IMR-90 (cell line): ENCODE measurements at regions not wholly inside any gene's neighbourhood (a gene's known extent, or its start where the extent isn't known, plus 50 kb on each side); places are given as distances from the start of the nearest gene placed in this dataset.

Experiments used
- BHLHE40 ChIP-seq: fragments of 150-350 bp; IDR thresholded peaks from 2 replicates; pipeline ENCODE4 v1.6.1; 2016; ENCODE audit warnings: mild to moderate bottlenecking, low read depth, low read length
- CEBPB ChIP-seq: IDR thresholded peaks from 2 replicates; pipeline ENCODE4 v1.6.1; 2012; ENCODE audit warnings: low read depth, low read length, improper control_type of control experiment
- CTCF ChIP-seq: conservative IDR thresholded peaks from 2 replicates; pipeline ENCODE4 v1.5.1; 2012; ENCODE audit warnings: mild to moderate bottlenecking, low read depth, low read length, improper control_type of control experiment
- FOS ChIP-seq: fragments of 150-350 bp; IDR thresholded peaks from 2 replicates; pipeline ENCODE4 v1.6.1; 2016; ENCODE audit warnings: low read depth, low read length
- MAZ ChIP-seq: IDR thresholded peaks from 2 replicates; pipeline ENCODE4 v1.6.1; 2012; ENCODE audit warnings: low read depth, mild to moderate bottlenecking, low read length, improper control_type of control experiment, moderate library complexity, borderline replicate concordance
- MXI1 ChIP-seq: IDR thresholded peaks from 2 replicates; pipeline ENCODE4 v1.6.1; 2012; ENCODE audit warnings: low read depth, mild to moderate bottlenecking, low read length, moderate library complexity, borderline replicate concordance
- POLR2A ChIP-seq: IDR thresholded peaks from 2 replicates; pipeline ENCODE4 v1.6.1; 2012; ENCODE audit warnings: mild to moderate bottlenecking, low read depth, low read length
- RCOR1 ChIP-seq: IDR thresholded peaks from 2 replicates; pipeline ENCODE4 v1.6.1; 2012; ENCODE audit warnings: mild to moderate bottlenecking, low read length, improper control_type of control experiment; ENCODE audit not compliant: insufficient replicate concordance
- RFX5 ChIP-seq: IDR thresholded peaks from 2 replicates; pipeline ENCODE4 v1.8.0; 2012; ENCODE audit warnings: low read depth, mild to moderate bottlenecking, low read length, moderate library complexity
- SMC3 ChIP-seq: fragments of 150-350 bp; IDR thresholded peaks from 2 replicates; pipeline ENCODE4 v1.6.1; 2016; ENCODE audit warnings: low read depth, mild to moderate bottlenecking, antibody characterized with exemption, low read length, moderate library complexity
- USF2 ChIP-seq: fragments of 150-350 bp; IDR thresholded peaks from 2 replicates; pipeline ENCODE4 v1.6.1; 2017; ENCODE audit warnings: mild to moderate bottlenecking, antibody characterized with exemption, low read length, low read depth
- TF ChIP-seq, protein P1 (sequence below): fragments of 150-350 bp; IDR thresholded peaks from 2 replicates; pipeline ENCODE4 v1.6.1; 2016; ENCODE audit warnings: low read depth, mild to moderate bottlenecking, low read length, moderate library complexity, borderline replicate concordance

DNA sequence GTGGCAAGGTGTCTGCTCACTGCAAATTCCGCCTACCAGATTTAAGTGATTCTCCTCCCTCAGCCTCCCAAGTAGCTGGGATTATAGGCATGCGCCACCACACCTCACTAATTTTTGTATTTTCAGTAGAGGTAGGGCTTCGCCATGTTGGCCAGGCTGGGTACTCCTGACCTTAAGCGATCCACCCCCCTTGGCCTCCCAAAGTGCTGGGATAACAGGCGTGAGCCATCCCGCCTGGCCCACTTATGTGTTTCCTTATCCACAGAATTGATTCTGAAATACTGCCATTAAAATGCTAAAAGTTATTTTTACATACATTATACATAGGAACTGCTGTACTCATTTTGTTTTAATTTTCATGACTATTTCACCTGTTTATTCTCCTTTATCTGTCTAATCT is 529.7 kb upstream of the CDH7 start:
- no peak for TF ChIP-seq CTCF
- no peak for TF ChIP-seq USF2
- no peak for TF ChIP-seq MAZ
- TF ChIP-seq MXI1: no peak
- no peak for TF ChIP-seq BHLHE40
- TF ChIP-seq POLR2A: no peak
- no peak for TF ChIP-seq RCOR1
- TF ChIP-seq SMC3: no peak
- TF ChIP-seq, protein P1, sequence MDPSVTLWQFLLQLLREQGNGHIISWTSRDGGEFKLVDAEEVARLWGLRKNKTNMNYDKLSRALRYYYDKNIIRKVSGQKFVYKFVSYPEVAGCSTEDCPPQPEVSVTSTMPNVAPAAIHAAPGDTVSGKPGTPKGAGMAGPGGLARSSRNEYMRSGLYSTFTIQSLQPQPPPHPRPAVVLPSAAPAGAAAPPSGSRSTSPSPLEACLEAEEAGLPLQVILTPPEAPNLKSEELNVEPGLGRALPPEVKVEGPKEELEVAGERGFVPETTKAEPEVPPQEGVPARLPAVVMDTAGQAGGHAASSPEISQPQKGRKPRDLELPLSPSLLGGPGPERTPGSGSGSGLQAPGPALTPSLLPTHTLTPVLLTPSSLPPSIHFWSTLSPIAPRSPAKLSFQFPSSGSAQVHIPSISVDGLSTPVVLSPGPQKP: no peak
- TF ChIP-seq FOS: no peak
- TF ChIP-seq CEBPB: no peak
- TF ChIP-seq RFX5: no peak
